ENCODE measurements at regions not wholly inside any gene's neighbourhood (a gene's known extent, or its start where the extent isn't known, plus 50 kb on each side); places are given as distances from the start of the nearest gene placed in this dataset.

DNA sequence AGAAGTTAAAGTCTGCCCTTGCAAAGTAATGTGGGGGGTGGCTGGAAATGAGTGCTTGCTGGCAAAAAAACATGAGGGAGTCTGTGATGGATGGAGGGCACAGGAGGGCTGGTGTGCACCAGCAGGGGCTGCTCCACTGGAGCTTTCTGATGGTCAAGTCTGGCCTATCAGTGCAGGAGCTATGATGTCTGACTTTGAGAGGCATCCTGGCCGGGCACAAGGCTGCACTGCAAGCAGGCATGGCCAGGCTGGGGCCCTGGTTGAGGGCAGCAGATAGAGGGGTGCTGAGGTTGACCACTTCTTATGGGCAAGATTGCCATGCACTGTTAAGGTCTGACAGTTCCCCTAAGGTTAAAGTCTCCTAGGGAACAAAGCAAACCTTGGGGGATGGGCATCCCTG is 1140.2 kb downstream of the FAM133A start:
- TF ChIP-seq, protein P1, sequence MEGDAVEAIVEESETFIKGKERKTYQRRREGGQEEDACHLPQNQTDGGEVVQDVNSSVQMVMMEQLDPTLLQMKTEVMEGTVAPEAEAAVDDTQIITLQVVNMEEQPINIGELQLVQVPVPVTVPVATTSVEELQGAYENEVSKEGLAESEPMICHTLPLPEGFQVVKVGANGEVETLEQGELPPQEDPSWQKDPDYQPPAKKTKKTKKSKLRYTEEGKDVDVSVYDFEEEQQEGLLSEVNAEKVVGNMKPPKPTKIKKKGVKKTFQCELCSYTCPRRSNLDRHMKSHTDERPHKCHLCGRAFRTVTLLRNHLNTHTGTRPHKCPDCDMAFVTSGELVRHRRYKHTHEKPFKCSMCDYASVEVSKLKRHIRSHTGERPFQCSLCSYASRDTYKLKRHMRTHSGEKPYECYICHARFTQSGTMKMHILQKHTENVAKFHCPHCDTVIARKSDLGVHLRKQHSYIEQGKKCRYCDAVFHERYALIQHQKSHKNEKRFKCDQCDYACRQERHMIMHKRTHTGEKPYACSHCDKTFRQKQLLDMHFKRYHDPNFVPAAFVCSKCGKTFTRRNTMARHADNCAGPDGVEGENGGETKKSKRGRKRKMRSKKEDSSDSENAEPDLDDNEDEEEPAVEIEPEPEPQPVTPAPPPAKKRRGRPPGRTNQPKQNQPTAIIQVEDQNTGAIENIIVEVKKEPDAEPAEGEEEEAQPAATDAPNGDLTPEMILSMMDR (IDR thresholded peaks at IDR 0.05 in 8 of 11, conservative IDR thresholded peaks at IDR 0.05 in 3 of 11): no peak
- TF ChIP-seq POLR2AphosphoS5 (IDR thresholded peaks at IDR 0.05): no peak

Data from spleen (tissue), 7 donors.